H1 (cell line): ENCODE measurements at regions not wholly inside any gene's neighbourhood (a gene's known extent, or its start where the extent isn't known, plus 50 kb on each side); places are given as distances from the start of the nearest gene placed in this dataset.

Experiments
- CTCF ChIA-PET: fragments of 300-600 bp; sonication (Branson Sonifier 250); formaldehyde crosslinking; loops from one replicate; lab custom pipeline; 2021; ENCODE audit not compliant: partially characterized antibody; lab: Charles Lee
- POLR2A ChIA-PET: fragments of 300-600 bp; sonication (Branson Sonifier 250); formaldehyde crosslinking; loops from one replicate; lab custom pipeline; 2021; ENCODE audit warnings: inconsistent platforms; ENCODE audit not compliant: partially characterized antibody; lab: Charles Lee
- DNase-seq, 2 experiments: peaks; one replicate each; pipeline versions ENCODE4 v3.0.0 to v3.0.0-alpha.2; 2010 to 2022; ENCODE audit warnings: low spot score in 2 of 2, low read depth in 1 of 2, mixed read lengths in 1 of 2
- FAIRE-seq: peaks from 2 replicates; lab custom pipeline; 2011; peaks lifted over from hg19 to GRCh38; lab: Jason Lieb, UNC
- H2AFZ ChIP-seq: 2 replicates; pipeline ENCODE4 v1.8.1; 2012; ENCODE audit warnings: low read length, inconsistent platforms
- H2AK5ac ChIP-seq: 2 replicates; pipeline ENCODE4 v1.6.1; 2013; ENCODE audit warnings: low read depth, low read length
- H2BK120ac ChIP-seq: replicated peaks from 2 replicates; pipeline ENCODE3; 2013; ENCODE audit warnings: low read depth, low read length, inconsistent platforms
- H2BK12ac ChIP-seq: 2 replicates; pipeline ENCODE4 v1.6.1; 2013; ENCODE audit warnings: low read depth, low read length
- H2BK15ac ChIP-seq: 2 replicates; pipeline ENCODE4 v1.6.1; 2013; ENCODE audit warnings: low read length
- H2BK20ac ChIP-seq: 2 replicates; pipeline ENCODE4 v1.6.1; 2013; ENCODE audit warnings: low read length
- H2BK5ac ChIP-seq: 2 replicates; pipeline ENCODE4 v1.6.1; 2013; ENCODE audit warnings: low read depth, low read length
- H3K14ac ChIP-seq: 2 replicates; pipeline ENCODE4 v1.6.1; 2013; ENCODE audit warnings: inconsistent platforms; ENCODE audit not compliant: insufficient read length
- H3K18ac ChIP-seq: 2 replicates; pipeline ENCODE4 v1.6.1; 2013; ENCODE audit warnings: low read length; ENCODE audit errors: extremely low read depth
- H3K23ac ChIP-seq: 2 replicates; pipeline ENCODE4 v1.6.1; 2013; ENCODE audit warnings: inconsistent platforms; ENCODE audit not compliant: insufficient read length
- H3K23me2 ChIP-seq: 2 replicates; pipeline ENCODE4 v1.6.1; 2013; ENCODE audit warnings: low read depth, low read length
- H3K27ac ChIP-seq: 2 replicates; pipeline ENCODE4 v1.6.1; 2011; ENCODE audit warnings: low read depth, low read length, inconsistent platforms
- H3K27me3 ChIP-seq, 4 experiments: replicated peaks in 1 of 4; 1 replicate in 1 of 4; 2 replicates in 3 of 4; pipeline versions ENCODE4 v1.6.1 to v1.8.1; 2011 to 2013; ENCODE audit warnings: low read length in 3 of 4, mild to moderate bottlenecking in 3 of 4, inconsistent platforms in 2 of 4, mixed read lengths in 2 of 4, moderate library complexity in 1 of 4; ENCODE audit not compliant: control insufficient read depth in 3 of 4, insufficient read depth in 3 of 4; ENCODE audit errors: extremely low read depth in 1 of 4
- H3K36me3 ChIP-seq, 4 experiments: 2 replicates each; pipeline versions ENCODE4 v1.6.1 to v1.8.1; 2011 to 2013; ENCODE audit warnings: mild to moderate bottlenecking in 4 of 4, low read length in 3 of 4, moderate library complexity in 2 of 4, control low read depth in 1 of 4, inconsistent platforms in 1 of 4; ENCODE audit not compliant: insufficient read depth in 4 of 4, control insufficient read depth in 2 of 4
- H3K4ac ChIP-seq: replicated peaks from 2 replicates; pipeline ENCODE3; 2013; ENCODE audit warnings: low read length, low read depth, mixed read lengths, inconsistent platforms; ENCODE audit not compliant: insufficient read length
- H3K4me1 ChIP-seq, 4 experiments: replicated peaks in 1 of 4; 1 replicate in 1 of 4; 2 replicates in 3 of 4; pipeline versions ENCODE4 v1.6.1 to v1.8.1; 2011 to 2013; ENCODE audit warnings: low read length in 3 of 4, inconsistent platforms in 2 of 4, mixed read lengths in 1 of 4; ENCODE audit not compliant: insufficient read depth in 4 of 4, control insufficient read depth in 3 of 4
- H3K4me2 ChIP-seq, 2 experiments: 2 replicates each; pipeline versions ENCODE4 v1.6.1 to v1.8.1; 2011 to 2013; ENCODE audit warnings: low read depth in 2 of 2, low read length in 2 of 2, control low read depth in 1 of 2, inconsistent platforms in 1 of 2, mild to moderate bottlenecking in 1 of 2; ENCODE audit not compliant: insufficient read depth in 1 of 2
- H3K4me3 ChIP-seq, 4 experiments: fragments of 200-600, 300-600 bp in 1 of 4; sonication (generic), shearing (Covaris generic), sonication (Bioruptor Twin) in 1 of 4; 2 replicates each; pipeline versions ENCODE4 v1.5.1 to v1.8.1; 2011 to 2016; ENCODE audit warnings: low read length in 4 of 4, low read depth in 3 of 4, control low read depth in 2 of 4, inconsistent platforms in 2 of 4, mild to moderate bottlenecking in 2 of 4, mixed read lengths in 1 of 4, moderate library complexity in 1 of 4; ENCODE audit not compliant: insufficient read depth in 2 of 4; ENCODE audit errors: extremely low read depth in 1 of 4
- H3K56ac ChIP-seq: replicated peaks from 2 replicates; pipeline ENCODE3; 2013; ENCODE audit warnings: low read depth, mild to moderate bottlenecking, mixed read lengths, low read length, inconsistent platforms; ENCODE audit not compliant: insufficient read length
- H3K79me1 ChIP-seq: 2 replicates; pipeline ENCODE4 v1.6.1; 2013; ENCODE audit warnings: low read depth, low read length, control low read depth
- H3K79me2 ChIP-seq, 2 experiments: 2 replicates each; pipeline versions ENCODE4 v1.6.1 to v1.8.1; 2012 to 2013; ENCODE audit warnings: low read length in 2 of 2, mild to moderate bottlenecking in 2 of 2, inconsistent platforms in 1 of 2; ENCODE audit not compliant: insufficient read depth in 2 of 2, control insufficient read depth in 1 of 2
- H3K9ac ChIP-seq, 4 experiments: replicated peaks in 1 of 4; 1 replicate in 1 of 4; 2 replicates in 3 of 4; pipeline versions ENCODE4 v1.6.1 to v1.8.1; 2011 to 2013; ENCODE audit warnings: low read depth in 3 of 4, low read length in 3 of 4, control low read depth in 2 of 4, mild to moderate bottlenecking in 2 of 4, moderate library complexity in 2 of 4, inconsistent platforms in 1 of 4; ENCODE audit errors: extremely low read depth in 1 of 4
- H3K9me3 ChIP-seq, 2 experiments: 2 replicates each; pipeline versions ENCODE4 v1.6.1 to v1.8.1; 2012 to 2013; ENCODE audit warnings: mild to moderate bottlenecking in 2 of 2, moderate library complexity in 2 of 2, control low read depth in 1 of 2, inconsistent platforms in 1 of 2, low read depth in 1 of 2, low read length in 1 of 2, mixed read lengths in 1 of 2; ENCODE audit not compliant: insufficient read depth in 2 of 2
- H4K20me1 ChIP-seq, 2 experiments: replicated peaks in 1 of 2; 2 replicates each; pipeline versions ENCODE3 to v1.8.1; 2011 to 2013; ENCODE audit warnings: inconsistent platforms in 2 of 2, low read length in 2 of 2, mild to moderate bottlenecking in 1 of 2; ENCODE audit not compliant: insufficient read depth in 2 of 2, control insufficient read depth in 1 of 2
- H4K5ac ChIP-seq: 2 replicates; pipeline ENCODE4 v1.6.1; 2013; ENCODE audit warnings: low read length, low read depth, mixed read lengths, inconsistent platforms; ENCODE audit not compliant: insufficient read length
- H4K8ac ChIP-seq: 2 replicates; pipeline ENCODE4 v1.8.0; 2013; ENCODE audit warnings: mild to moderate bottlenecking, moderate library complexity, low read length, inconsistent platforms; ENCODE audit not compliant: insufficient read depth; ENCODE audit errors: extremely low read depth
- H4K91ac ChIP-seq: replicated peaks from 2 replicates; pipeline ENCODE3; 2013; ENCODE audit warnings: low read length, mixed read lengths, inconsistent platforms; ENCODE audit not compliant: insufficient read length
- BACH1 ChIP-seq: IDR thresholded peaks from 2 replicates; pipeline ENCODE4 v1.6.1; 2012; ENCODE audit warnings: low read length, improper control_type of control experiment
- BCL11A ChIP-seq, 2 experiments: IDR thresholded peaks; one replicate each; pipeline ENCODE4 v1.6.1; 2011; ENCODE audit warnings: low read depth in 2 of 2, low read length in 2 of 2, mild to moderate bottlenecking in 2 of 2
- CBX5 ChIP-seq: fragments of 300-800, 300-1000 bp; sonication (generic); IDR thresholded peaks from 2 replicates; pipeline ENCODE4 v1.7.1; 2016; ENCODE audit warnings: antibody characterized with exemption, low read length, low read depth
- FOSL1 ChIP-seq: IDR thresholded peaks from 2 replicates; pipeline ENCODE4 v1.6.1; 2011; ENCODE audit warnings: mild to moderate bottlenecking, low read depth, low read length, moderate library complexity; ENCODE audit not compliant: insufficient read depth
- RBBP5 ChIP-seq: IDR thresholded peaks from 2 replicates; pipeline ENCODE4 v1.7.1; 2012; ENCODE audit warnings: low read depth, mild to moderate bottlenecking, inconsistent platforms, low read length, moderate library complexity, borderline replicate concordance
- RNF2 ChIP-seq: fragments of 200-900, 300-1000 bp; sonication (generic); IDR thresholded peaks from 2 replicates; pipeline ENCODE4 v1.7.1; 2016; ENCODE audit warnings: borderline replicate concordance, low read depth, mild to moderate bottlenecking, antibody characterized with exemption, low read length; ENCODE audit not compliant: poor library complexity, severe bottlenecking; ENCODE audit errors: missing control alignments
- SAP30 ChIP-seq: fragments of 300-600 bp; sonication (generic); IDR thresholded peaks from 2 replicates; pipeline ENCODE4 v1.7.1; 2012; ENCODE audit warnings: low read length, moderate library complexity, mild to moderate bottlenecking, inconsistent platforms; ENCODE audit not compliant: insufficient read depth, insufficient replicate concordance
- SIN3A ChIP-seq, 2 experiments: IDR thresholded peaks in 1 of 2; conservative IDR thresholded peaks in 1 of 2; 2 replicates each; pipeline ENCODE4 v1.6.1; 2011 to 2012; ENCODE audit warnings: low read length in 2 of 2, improper control_type of control experiment in 1 of 2, low read depth in 1 of 2, mild to moderate bottlenecking in 1 of 2
- SIX5 ChIP-seq: IDR thresholded peaks from 2 replicates; pipeline ENCODE4 v1.6.1; 2011; ENCODE audit warnings: mild to moderate bottlenecking, low read depth, low read length
- SUZ12 ChIP-seq: fragments of 200-600 bp; sonication (generic); IDR thresholded peaks from 2 replicates; pipeline ENCODE4 v1.6.1; 2012; ENCODE audit warnings: mild to moderate bottlenecking, inconsistent platforms, low read length, moderate library complexity, mixed read lengths
- WGBS, 2 experiments: shearing (Covaris generic) in 1 of 2; methylation state at CpG; one replicate each; pipeline versions ENCODE4 v1.1.6 to v1.1.7; 2013 to 2015; ENCODE audit warnings: low lambda C conversion rate in 2 of 2, mixed read lengths in 2 of 2, inconsistent platforms in 1 of 2, low coverage in 1 of 2, missing lambda C conversion rate in 1 of 2; ENCODE audit not compliant: insufficient replicate concordance in 2 of 2, insufficient coverage in 1 of 2, insufficient read length in 1 of 2; ENCODE audit errors: extremely low coverage in 1 of 2, missing lambda C conversion rate in 1 of 2; 5-methylcytosine and 5-hydroxymethylcytosine counted together
- TF ChIP-seq, protein P1 (sequence below): IDR thresholded peaks from 2 replicates; pipeline ENCODE4 v1.6.1; 2012; ENCODE audit warnings: low read length, inconsistent platforms

DNA sequence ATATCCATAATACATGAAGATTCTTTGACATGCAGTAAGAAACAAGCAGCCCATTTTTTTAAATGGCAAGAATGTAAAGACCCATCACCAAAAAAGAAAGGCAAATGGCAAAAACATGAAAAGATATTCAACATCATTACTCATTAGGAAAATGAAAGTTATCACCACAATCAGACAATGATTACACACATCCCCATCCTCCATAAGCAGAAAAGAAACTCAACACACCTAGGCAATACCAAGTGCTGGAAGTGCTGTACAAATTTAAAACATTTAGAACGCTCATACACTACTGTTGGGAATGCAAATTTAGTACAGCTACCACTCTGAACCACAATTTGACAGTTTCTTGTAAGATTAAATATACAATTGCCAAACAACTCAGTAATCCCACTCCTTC is 466.7 kb downstream of the ACTL7B start:
- no peaks in the 10 kb centered on the region for H3K27me3 ChIP-seq
- H3K27ac ChIP-seq, result no peak overlapping the region
- FAIRE-seq (no peak), DNase-seq (no peak)
- ChIA-PET CTCF (interaction anchor here (2.7 kb wide), 1 partner anchor 24 kb away, joined by 8 read pairs; no protein-coding TSS in a partner anchor), POLR2A (no interaction called here)
- no peak overlapping the region for H2AK5ac ChIP-seq
- H3K23me2 ChIP-seq, result no peaks in the 10 kb centered on the region
- no peak overlapping the region for H2BK15ac ChIP-seq
- H3K4me2 ChIP-seq, result no peak overlapping the region
- H3K9me3 ChIP-seq, result 0 out of 4 replicates have a peak, but pooled peaks cover 0 to 8% of the 10 kb centered on the region in 2 experiments
- TF ChIP-seq BCL11A (IDR thresholded peaks at IDR 0.05; ENCODE audit: low read depth in 2 of 2, low read length in 2 of 2) (no peak), SIN3A (conservative IDR thresholded peaks at IDR 0.05 in 1 of 2, IDR thresholded peaks at IDR 0.05 in 1 of 2; ENCODE audit: low read depth in 1 of 2, low read length in 2 of 2) (no peak), RBBP5 (no peak), RNF2 (no peak), SUZ12 (no peak), FOSL1 (no peak), BACH1 (no peak), SAP30 (no peak), CBX5 (no peak), SIX5 (no peak)
- TF ChIP-seq, protein P1, sequence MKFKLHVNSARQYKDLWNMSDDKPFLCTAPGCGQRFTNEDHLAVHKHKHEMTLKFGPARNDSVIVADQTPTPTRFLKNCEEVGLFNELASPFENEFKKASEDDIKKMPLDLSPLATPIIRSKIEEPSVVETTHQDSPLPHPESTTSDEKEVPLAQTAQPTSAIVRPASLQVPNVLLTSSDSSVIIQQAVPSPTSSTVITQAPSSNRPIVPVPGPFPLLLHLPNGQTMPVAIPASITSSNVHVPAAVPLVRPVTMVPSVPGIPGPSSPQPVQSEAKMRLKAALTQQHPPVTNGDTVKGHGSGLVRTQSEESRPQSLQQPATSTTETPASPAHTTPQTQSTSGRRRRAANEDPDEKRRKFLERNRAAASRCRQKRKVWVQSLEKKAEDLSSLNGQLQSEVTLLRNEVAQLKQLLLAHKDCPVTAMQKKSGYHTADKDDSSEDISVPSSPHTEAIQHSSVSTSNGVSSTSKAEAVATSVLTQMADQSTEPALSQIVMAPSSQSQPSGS, result no peak
- no peak overlapping the region for H3K4ac ChIP-seq
- no peak overlapping the region for H3K9ac ChIP-seq
- no peaks in the 10 kb centered on the region for H3K4me1 ChIP-seq
- no peak overlapping the region for H3K56ac ChIP-seq
- H2BK120ac ChIP-seq, result no peak overlapping the region
- H3K36me3 ChIP-seq, result no peaks in the 10 kb centered on the region
- no peak overlapping the region for H3K23ac ChIP-seq
- no peak overlapping the region for H4K5ac ChIP-seq
- no peak overlapping the region for H4K91ac ChIP-seq
- H2AFZ ChIP-seq, result no peak overlapping the region
- no peak overlapping the region for H3K4me3 ChIP-seq
- no peak overlapping the region for H2BK12ac ChIP-seq
- H3K14ac ChIP-seq, result no peak overlapping the region
- H4K20me1 ChIP-seq, result no peaks in the 10 kb centered on the region
- 90% methylated on average over 1 of the region's 1 CpG; no CpG with 5 or more reads in 1 of the 2 experiments for WGBS, 2 experiments
- H3K18ac ChIP-seq, result no peak overlapping the region
- no peak overlapping the region for H4K8ac ChIP-seq
- H2BK5ac ChIP-seq, result no peak overlapping the region
- no peak overlapping the region for H2BK20ac ChIP-seq
- no peaks in the 10 kb centered on the region for H3K79me2 ChIP-seq
- no peaks in the 10 kb centered on the region for H3K79me1 ChIP-seq
